GM12878 (cell line): ENCODE measurements at regions not wholly inside any gene's neighbourhood (a gene's known extent, or its start where the extent isn't known, plus 50 kb on each side); places are given as distances from the start of the nearest gene placed in this dataset.

Experiments
- ATAC-seq: fragments of 200-7000 bp; cut with Tn5 transposase; 3 replicates; pipeline ENCODE4 v1.9.1; 2020; ENCODE audit warnings: mild to moderate bottlenecking, moderate library complexity
- BruUV-seq: library from RNA; stranded (reverse); fragments of 400-500 nt; replicated peaks from 2 replicates; lab custom pipeline; 2021; lab: Mats Ljungman, UMichigan
- CTCF ChIA-PET: fragments of 300-600 bp; sonication (Branson Sonifier 250); formaldehyde crosslinking; extraction: SDS; loops from one replicate; lab custom pipeline; 2021; ENCODE audit warnings: inconsistent platforms; lab: Yijun Ruan, JAX
- POLR2A ChIA-PET: fragments of 350-600 bp; formaldehyde crosslinking; extraction: SDS; loops from one replicate; lab custom pipeline; 2021; ENCODE audit warnings: inconsistent platforms; lab: Charles Lee
- RAD21 ChIA-PET: fragments of 300-600 bp; sonication (Branson Sonifier 250); formaldehyde crosslinking; loops from one replicate; lab custom pipeline; 2023; ENCODE audit warnings: antibody characterized with exemption; ENCODE audit not compliant: unreplicated experiment; lab: Charles Lee
- SMC1A ChIA-PET: fragments of 300-600 bp; sonication (Branson Sonifier 250); formaldehyde crosslinking; loops from one replicate; lab custom pipeline; 2023; ENCODE audit not compliant: unreplicated experiment, uncharacterized antibody; lab: Charles Lee
- DNase-seq: peaks from one replicate; pipeline ENCODE4 v3.0.0-alpha.2; 2011; ENCODE audit warnings: low read depth, low spot score
- FAIRE-seq: peaks from 3 replicates; lab custom pipeline; 2011; peaks lifted over from hg19 to GRCh38; lab: Jason Lieb, UNC
- H2AFZ ChIP-seq: 2 replicates; pipeline ENCODE4 v1.6.0; 2011; ENCODE audit warnings: low read depth, low read length, control low read depth; ENCODE audit not compliant: control insufficient read depth
- H3K27ac ChIP-seq: 2 replicates; pipeline ENCODE4 v1.5.1; 2011; ENCODE audit warnings: control low read depth; ENCODE audit not compliant: control insufficient read depth, insufficient read depth
- H3K27me3 ChIP-seq, 2 experiments: replicated peaks in 1 of 2; 2 replicates each; pipeline versions ENCODE4 v1.6.0 to v1.6.1; 2011; ENCODE audit warnings: low read length in 1 of 2; ENCODE audit not compliant: control insufficient read depth in 2 of 2, insufficient read depth in 2 of 2
- H3K36me3 ChIP-seq, 2 experiments: 2 replicates each; pipeline ENCODE4 v1.5.1; 2011; ENCODE audit warnings: low read length in 1 of 2; ENCODE audit not compliant: control insufficient read depth in 2 of 2, insufficient read depth in 2 of 2
- H3K4me1 ChIP-seq: 2 replicates; pipeline ENCODE4 v1.6.1; 2011; ENCODE audit warnings: mild to moderate bottlenecking, low read length, moderate library complexity, mixed read lengths; ENCODE audit not compliant: control insufficient read depth, insufficient read depth
- H3K4me2 ChIP-seq: 2 replicates; pipeline ENCODE4 v1.6.0; 2011; ENCODE audit warnings: control low read depth; ENCODE audit not compliant: control insufficient read depth, insufficient read depth
- H3K4me3 ChIP-seq: fragments of 200-600 bp; sonication (generic); 2 replicates; pipeline ENCODE4 v1.5.1; 2016
- H3K79me2 ChIP-seq: 2 replicates; pipeline ENCODE4 v1.6.0; 2011; ENCODE audit warnings: low read length; ENCODE audit not compliant: control insufficient read depth, insufficient read depth
- H3K9ac ChIP-seq: 2 replicates; pipeline ENCODE4 v1.8.0; 2011; ENCODE audit warnings: low read length, control low read depth, mixed read lengths; ENCODE audit not compliant: control insufficient read depth, insufficient read depth
- H3K9me3 ChIP-seq: replicated peaks from 3 replicates; pipeline ENCODE4 v1.5.1; 2011; ENCODE audit warnings: mild to moderate bottlenecking, low read length; ENCODE audit not compliant: control insufficient read depth, insufficient read depth
- H4K20me1 ChIP-seq: 2 replicates; pipeline ENCODE4 v1.6.0; 2011; ENCODE audit not compliant: control insufficient read depth, insufficient read depth
- CEBPB ChIP-seq, 2 experiments: fragments of 150-350 bp in 1 of 2; IDR thresholded peaks; 2 replicates each; pipeline ENCODE4 v1.6.1; 2012 to 2014; ENCODE audit warnings: low read depth in 2 of 2, low read length in 2 of 2, borderline replicate concordance in 1 of 2, inconsistent platforms in 1 of 2
- HDGF ChIP-seq: fragments of 450-650 bp; IDR thresholded peaks from 2 replicates; pipeline ENCODE4 v1.6.1; 2016; ENCODE audit warnings: antibody characterized with exemption
- LARP7 ChIP-seq: fragments of 450-650 bp; IDR thresholded peaks from 2 replicates; pipeline ENCODE4 v1.6.1; 2017; ENCODE audit warnings: mild to moderate bottlenecking
- MTA3 ChIP-seq: IDR thresholded peaks from 2 replicates; pipeline ENCODE4 v1.6.1; 2012; ENCODE audit warnings: low read length, inconsistent platforms, borderline replicate concordance
- PAX8 ChIP-seq: fragments of 450-650 bp; IDR thresholded peaks from 2 replicates; pipeline ENCODE4 v1.6.1; 2017; ENCODE audit warnings: mild to moderate bottlenecking, moderate library complexity
- USF2 ChIP-seq: IDR thresholded peaks from 2 replicates; pipeline ENCODE4 v1.6.1; 2011; ENCODE audit warnings: low read depth, low read length, improper control_type of control experiment, borderline replicate concordance
- YY1 ChIP-seq: IDR thresholded peaks from 2 replicates; pipeline ENCODE4 v1.6.1; 2011; ENCODE audit warnings: low read depth, mild to moderate bottlenecking, low read length
- ZBTB4 ChIP-seq: fragments of 450-650 bp; formaldehyde crosslinking; IDR thresholded peaks from 2 replicates; pipeline ENCODE4 v1.4.0; 2022; ENCODE audit warnings: mild to moderate bottlenecking, moderate library complexity
- WGBS: methylation state at CpG from one replicate; pipeline ENCODE4 v1.1.6; 2016; ENCODE audit warnings: low lambda C conversion rate; ENCODE audit not compliant: insufficient replicate concordance, insufficient coverage; ENCODE audit errors: missing lambda C conversion rate; 5-methylcytosine and 5-hydroxymethylcytosine counted together
- in situ Hi-C: fragments of 300-500 bp; cut with MboI; formaldehyde crosslinking; loops from 9 replicates; pipeline ENCODE4 v1.14.3; 2018; ENCODE audit warnings: mixed read lengths
- intact Hi-C: fragments of 100-400 bp; cut with micrococcal nuclease; formaldehyde crosslinking; loops from one replicate; pipeline ENCODE4 v1.14.2; 2022; ENCODE audit not compliant: unreplicated experiment

- no peak overlapping the region for H2AFZ ChIP-seq
- ChIA-PET SMC1A (no interaction called here), POLR2A (no interaction called here), RAD21 (no interaction called here), CTCF (no interaction called here)
- no peak overlapping the region for H3K4me3 ChIP-seq
- no TSS peak for BruUV-seq
- DNase-seq, result no peak
- H3K36me3 ChIP-seq, result no peaks in the 10 kb centered on the region
- H3K4me2 ChIP-seq, result no peak overlapping the region
- ATAC-seq, result no peak
- in situ Hi-C loops, result no loop called here
- intact Hi-C loops, result no loop called here
- H3K79me2 ChIP-seq, result no peaks in the 10 kb centered on the region
- no peak for TF ChIP-seq ZBTB4 (CRISPR knock-in tag)
- TF ChIP-seq PAX8, result no peak
- no peak for TF ChIP-seq LARP7
- TF ChIP-seq CEBPB (IDR thresholded peaks at IDR 0.05; ENCODE audit: borderline replicate concordance in 1 of 2, low read depth in 2 of 2, low read length in 2 of 2), result no peak
- TF ChIP-seq USF2, result no peak
- TF ChIP-seq MTA3, result no peak
- TF ChIP-seq YY1, result no peak
- no peak for TF ChIP-seq HDGF
- no peak for FAIRE-seq
- 42% methylated on average over 1 of the region's 1 CpG for WGBS
- H3K27ac ChIP-seq, result no peak overlapping the region
- no peaks in the 10 kb centered on the region for H3K4me1 ChIP-seq
- no peaks in the 10 kb centered on the region for H4K20me1 ChIP-seq
- no peak overlapping the region for H3K9ac ChIP-seq
- no peaks in the 10 kb centered on the region for H3K9me3 ChIP-seq
- H3K27me3 ChIP-seq, result no peaks in the 10 kb centered on the region
Observed at GRCh38 chr12:83276904-83277303, 590.2 kb downstream of the TMTC2 start.
